ENCODE measurements at regions not wholly inside any gene's neighbourhood (a gene's known extent, or its start where the extent isn't known, plus 50 kb on each side); places are given as distances from the start of the nearest gene placed in this dataset.

DNA sequence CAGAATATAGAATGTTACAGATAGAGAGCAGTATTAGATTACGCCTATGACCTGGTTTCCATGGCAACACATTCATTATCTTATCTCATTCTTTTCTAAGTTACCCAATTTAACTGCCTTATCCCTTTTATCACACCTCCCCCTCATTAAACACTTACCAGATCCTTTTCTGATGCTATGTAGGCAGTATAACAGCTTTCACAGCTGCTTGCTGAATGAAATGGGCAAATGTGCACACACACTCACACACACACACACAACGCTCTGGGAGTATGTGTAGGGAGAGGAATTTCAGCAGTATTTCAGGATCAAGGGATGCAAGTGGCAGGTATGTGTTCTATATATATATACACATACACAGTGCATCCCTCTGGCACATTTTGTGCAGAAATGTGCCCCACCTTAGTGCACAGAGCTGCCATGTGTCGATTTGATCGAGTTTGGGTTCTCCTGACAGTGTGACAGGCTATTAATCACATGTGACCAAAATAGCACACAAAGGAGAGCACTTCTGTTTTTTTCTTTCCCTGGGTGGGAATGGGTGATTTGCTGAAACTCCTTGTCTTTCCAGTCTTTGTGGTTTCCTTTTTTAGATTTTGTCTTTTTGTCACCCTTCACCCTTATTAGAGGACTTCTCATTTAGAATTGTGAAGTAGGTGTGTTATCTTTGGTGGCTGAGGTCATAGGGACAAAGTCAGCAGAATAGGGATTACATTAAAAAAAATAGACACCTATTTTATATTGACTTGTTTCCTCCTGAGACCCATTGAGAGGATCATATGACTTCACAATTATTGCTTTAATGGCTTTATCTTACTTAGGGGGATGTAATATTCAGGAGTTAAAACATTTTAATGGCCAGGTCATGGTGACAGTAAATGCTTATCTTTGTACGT is 553.7 kb downstream of the PDCD6IP start (continued):
- TF ChIP-seq, protein P1, sequence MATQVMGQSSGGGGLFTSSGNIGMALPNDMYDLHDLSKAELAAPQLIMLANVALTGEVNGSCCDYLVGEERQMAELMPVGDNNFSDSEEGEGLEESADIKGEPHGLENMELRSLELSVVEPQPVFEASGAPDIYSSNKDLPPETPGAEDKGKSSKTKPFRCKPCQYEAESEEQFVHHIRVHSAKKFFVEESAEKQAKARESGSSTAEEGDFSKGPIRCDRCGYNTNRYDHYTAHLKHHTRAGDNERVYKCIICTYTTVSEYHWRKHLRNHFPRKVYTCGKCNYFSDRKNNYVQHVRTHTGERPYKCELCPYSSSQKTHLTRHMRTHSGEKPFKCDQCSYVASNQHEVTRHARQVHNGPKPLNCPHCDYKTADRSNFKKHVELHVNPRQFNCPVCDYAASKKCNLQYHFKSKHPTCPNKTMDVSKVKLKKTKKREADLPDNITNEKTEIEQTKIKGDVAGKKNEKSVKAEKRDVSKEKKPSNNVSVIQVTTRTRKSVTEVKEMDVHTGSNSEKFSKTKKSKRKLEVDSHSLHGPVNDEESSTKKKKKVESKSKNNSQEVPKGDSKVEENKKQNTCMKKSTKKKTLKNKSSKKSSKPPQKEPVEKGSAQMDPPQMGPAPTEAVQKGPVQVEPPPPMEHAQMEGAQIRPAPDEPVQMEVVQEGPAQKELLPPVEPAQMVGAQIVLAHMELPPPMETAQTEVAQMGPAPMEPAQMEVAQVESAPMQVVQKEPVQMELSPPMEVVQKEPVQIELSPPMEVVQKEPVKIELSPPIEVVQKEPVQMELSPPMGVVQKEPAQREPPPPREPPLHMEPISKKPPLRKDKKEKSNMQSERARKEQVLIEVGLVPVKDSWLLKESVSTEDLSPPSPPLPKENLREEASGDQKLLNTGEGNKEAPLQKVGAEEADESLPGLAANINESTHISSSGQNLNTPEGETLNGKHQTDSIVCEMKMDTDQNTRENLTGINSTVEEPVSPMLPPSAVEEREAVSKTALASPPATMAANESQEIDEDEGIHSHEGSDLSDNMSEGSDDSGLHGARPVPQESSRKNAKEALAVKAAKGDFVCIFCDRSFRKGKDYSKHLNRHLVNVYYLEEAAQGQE (IDR thresholded peaks at IDR 0.05; ENCODE audit: unreplicated experiment), result no peak
- TF ChIP-seq CREB1 (CRISPR knock-in tag; IDR thresholded peaks at IDR 0.05; ENCODE audit: low read depth), result no peak
- TF ChIP-seq EZH2phosphoT487 (IDR thresholded peaks at IDR 0.05; ENCODE audit: unreplicated experiment), result no peak
- no peak for TF ChIP-seq POLR2AphosphoS5 (IDR thresholded peaks at IDR 0.05; ENCODE audit: low read depth)
- TF ChIP-seq, protein P2, sequence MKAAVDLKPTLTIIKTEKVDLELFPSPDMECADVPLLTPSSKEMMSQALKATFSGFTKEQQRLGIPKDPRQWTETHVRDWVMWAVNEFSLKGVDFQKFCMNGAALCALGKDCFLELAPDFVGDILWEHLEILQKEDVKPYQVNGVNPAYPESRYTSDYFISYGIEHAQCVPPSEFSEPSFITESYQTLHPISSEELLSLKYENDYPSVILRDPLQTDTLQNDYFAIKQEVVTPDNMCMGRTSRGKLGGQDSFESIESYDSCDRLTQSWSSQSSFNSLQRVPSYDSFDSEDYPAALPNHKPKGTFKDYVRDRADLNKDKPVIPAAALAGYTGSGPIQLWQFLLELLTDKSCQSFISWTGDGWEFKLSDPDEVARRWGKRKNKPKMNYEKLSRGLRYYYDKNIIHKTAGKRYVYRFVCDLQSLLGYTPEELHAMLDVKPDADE (IDR thresholded peaks at IDR 0.05), result no peak

- ATAC-seq, result no peak
- Mint-ChIP-seq H3K9me3 (no peaks in the 10 kb centered on the region), H3K36me3 (ENCODE audit: low read depth) (no peaks in the 10 kb centered on the region), H3K4me1 (no peaks in the 10 kb centered on the region; the same call in 2 of the 3 replicates), H3K4me3 (no peak overlapping the region), H3K27me3 (ENCODE audit: insufficient read depth, low read depth, poor library complexity) (no peaks in the 10 kb centered on the region), H3K27ac (no peak overlapping the region)
- Histone ChIP-seq H4K20me1 (replicated peaks; ENCODE audit: insufficient read depth) (no peaks in the 10 kb centered on the region), H3K9me2 (ENCODE audit: insufficient read depth) (no peaks in the 10 kb centered on the region), H3K27ac (ENCODE audit: low read depth) (no peak overlapping the region), H3K36me3 (ENCODE audit: insufficient read depth) (no peaks in the 10 kb centered on the region), H3F3A (replicated peaks; ENCODE audit: low read depth) (no peaks in the 10 kb centered on the region), H3K27me3 (ENCODE audit: insufficient read depth) (no peaks in the 10 kb centered on the region), H2AFZ (no peak overlapping the region), H3K79me2 (replicated peaks; ENCODE audit: insufficient read depth) (no peaks in the 10 kb centered on the region), H3K4me1 (ENCODE audit: insufficient read depth) (no peaks in the 10 kb centered on the region), H3K4me2 (no peak overlapping the region), H3K4me3 (no peak overlapping the region)
- no peak for DNase-seq (ENCODE audit: low spot score)
- TF ChIP-seq EZH2 (IDR thresholded peaks at IDR 0.05; ENCODE audit: low read depth, unreplicated experiment) (no peak), CREB1 (CRISPR knock-in tag; IDR thresholded peaks at IDR 0.05; ENCODE audit: low read depth) (no peak), ZNF331 (CRISPR knock-in tag; IDR thresholded peaks at IDR 0.05; ENCODE audit: low read depth) (no peak)
- TF ChIP-seq, protein P3, sequence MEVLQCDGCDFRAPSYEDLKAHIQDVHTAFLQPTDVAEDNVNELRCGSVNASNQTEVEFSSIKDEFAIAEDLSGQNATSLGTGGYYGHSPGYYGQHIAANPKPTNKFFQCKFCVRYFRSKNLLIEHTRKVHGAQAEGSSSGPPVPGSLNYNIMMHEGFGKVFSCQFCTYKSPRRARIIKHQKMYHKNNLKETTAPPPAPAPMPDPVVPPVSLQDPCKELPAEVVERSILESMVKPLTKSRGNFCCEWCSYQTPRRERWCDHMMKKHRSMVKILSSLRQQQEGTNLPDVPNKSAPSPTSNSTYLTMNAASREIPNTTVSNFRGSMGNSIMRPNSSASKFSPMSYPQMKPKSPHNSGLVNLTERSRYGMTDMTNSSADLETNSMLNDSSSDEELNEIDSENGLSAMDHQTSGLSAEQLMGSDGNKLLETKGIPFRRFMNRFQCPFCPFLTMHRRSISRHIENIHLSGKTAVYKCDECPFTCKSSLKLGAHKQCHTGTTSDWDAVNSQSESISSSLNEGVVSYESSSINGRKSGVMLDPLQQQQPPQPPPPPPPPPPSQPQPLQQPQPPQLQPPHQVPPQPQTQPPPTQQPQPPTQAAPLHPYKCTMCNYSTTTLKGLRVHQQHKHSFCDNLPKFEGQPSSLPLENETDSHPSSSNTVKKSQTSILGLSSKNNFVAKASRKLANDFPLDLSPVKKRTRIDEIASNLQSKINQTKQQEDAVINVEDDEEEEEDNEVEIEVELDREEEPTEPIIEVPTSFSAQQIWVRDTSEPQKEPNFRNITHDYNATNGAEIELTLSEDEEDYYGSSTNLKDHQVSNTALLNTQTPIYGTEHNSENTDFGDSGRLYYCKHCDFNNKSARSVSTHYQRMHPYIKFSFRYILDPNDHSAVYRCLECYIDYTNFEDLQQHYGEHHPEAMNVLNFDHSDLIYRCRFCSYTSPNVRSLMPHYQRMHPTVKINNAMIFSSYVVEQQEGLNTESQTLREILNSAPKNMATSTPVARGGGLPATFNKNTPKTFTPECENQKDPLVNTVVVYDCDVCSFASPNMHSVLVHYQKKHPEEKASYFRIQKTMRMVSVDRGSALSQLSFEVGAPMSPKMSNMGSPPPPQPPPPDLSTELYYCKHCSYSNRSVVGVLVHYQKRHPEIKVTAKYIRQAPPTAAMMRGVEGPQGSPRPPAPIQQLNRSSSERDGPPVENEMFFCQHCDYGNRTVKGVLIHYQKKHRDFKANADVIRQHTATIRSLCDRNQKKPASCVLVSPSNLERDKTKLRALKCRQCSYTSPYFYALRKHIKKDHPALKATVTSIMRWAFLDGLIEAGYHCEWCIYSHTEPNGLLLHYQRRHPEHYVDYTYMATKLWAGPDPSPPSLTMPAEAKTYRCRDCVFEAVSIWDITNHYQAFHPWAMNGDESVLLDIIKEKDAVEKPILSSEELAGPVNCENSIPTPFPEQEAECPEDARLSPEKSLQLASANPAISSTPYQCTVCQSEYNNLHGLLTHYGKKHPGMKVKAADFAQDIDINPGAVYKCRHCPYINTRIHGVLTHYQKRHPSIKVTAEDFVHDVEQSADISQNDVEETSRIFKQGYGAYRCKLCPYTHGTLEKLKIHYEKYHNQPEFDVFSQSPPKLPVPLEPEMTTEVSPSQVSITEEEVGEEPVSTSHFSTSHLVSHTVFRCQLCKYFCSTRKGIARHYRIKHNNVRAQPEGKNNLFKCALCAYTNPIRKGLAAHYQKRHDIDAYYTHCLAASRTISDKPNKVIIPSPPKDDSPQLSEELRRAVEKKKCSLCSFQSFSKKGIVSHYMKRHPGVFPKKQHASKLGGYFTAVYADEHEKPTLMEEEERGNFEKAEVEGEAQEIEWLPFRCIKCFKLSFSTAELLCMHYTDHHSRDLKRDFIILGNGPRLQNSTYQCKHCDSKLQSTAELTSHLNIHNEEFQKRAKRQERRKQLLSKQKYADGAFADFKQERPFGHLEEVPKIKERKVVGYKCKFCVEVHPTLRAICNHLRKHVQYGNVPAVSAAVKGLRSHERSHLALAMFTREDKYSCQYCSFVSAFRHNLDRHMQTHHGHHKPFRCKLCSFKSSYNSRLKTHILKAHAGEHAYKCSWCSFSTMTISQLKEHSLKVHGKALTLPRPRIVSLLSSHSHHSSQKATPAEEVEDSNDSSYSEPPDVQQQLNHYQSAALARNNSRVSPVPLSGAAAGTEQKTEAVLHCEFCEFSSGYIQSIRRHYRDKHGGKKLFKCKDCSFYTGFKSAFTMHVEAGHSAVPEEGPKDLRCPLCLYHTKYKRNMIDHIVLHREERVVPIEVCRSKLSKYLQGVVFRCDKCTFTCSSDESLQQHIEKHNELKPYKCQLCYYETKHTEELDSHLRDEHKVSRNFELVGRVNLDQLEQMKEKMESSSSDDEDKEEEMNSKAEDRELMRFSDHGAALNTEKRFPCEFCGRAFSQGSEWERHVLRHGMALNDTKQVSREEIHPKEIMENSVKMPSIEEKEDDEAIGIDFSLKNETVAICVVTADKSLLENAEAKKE (CRISPR knock-in tag; IDR thresholded peaks at IDR 0.05), result no peak
- TF ChIP-seq, protein P1 (IDR thresholded peaks at IDR 0.05; ENCODE audit: unreplicated experiment), result no peak
Measured at GRCh38 chr3:34352778-34353331, 554.4 kb downstream of the PDCD6IP start.

All from GM23338 (cell line).